ENCODE measurements at regions not wholly inside any gene's neighbourhood (a gene's known extent, or its start where the extent isn't known, plus 50 kb on each side); places are given as distances from the start of the nearest gene placed in this dataset.

DNA sequence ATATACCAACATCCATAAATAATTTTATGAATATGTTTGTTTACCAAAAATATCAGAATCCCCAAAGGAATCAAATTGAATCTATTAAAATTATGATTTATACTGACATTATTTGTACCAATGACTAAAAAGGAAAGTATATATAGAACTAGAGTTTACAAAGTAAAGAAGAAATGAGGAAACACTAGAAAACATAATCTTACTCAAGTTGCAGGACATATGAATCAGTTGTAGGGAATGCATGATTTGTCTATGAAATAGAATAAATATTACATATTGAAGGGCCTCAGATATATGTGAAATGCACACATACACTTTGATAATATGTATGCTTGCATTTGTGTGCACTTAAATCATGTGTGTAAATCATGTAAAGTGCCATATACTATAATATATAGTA lies 1466.4 kb downstream of the EFNB2 start:
- no peak for DNase-seq (ENCODE audit: low read depth)

DNA sequence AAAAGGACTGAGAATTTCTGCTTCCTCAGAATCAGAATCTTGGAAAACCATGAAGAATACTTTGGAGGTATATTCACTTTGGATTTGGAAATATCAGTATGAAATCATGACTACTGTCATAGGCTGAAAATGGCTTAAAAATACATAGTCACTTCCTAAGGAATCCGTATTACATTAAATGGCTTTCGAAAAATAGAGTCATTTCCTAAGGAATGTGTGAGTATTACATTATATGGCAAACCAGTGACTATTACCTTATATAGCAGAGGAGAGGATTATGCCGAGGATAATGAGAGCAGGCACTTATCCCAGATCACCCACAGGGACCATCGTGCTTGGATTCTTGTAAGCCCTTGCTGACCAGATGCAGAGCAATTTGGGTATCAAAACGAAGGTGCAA lies 1471.8 kb downstream of the EFNB2 start:
- DNase-seq (ENCODE audit: low read depth): no peak

DNA sequence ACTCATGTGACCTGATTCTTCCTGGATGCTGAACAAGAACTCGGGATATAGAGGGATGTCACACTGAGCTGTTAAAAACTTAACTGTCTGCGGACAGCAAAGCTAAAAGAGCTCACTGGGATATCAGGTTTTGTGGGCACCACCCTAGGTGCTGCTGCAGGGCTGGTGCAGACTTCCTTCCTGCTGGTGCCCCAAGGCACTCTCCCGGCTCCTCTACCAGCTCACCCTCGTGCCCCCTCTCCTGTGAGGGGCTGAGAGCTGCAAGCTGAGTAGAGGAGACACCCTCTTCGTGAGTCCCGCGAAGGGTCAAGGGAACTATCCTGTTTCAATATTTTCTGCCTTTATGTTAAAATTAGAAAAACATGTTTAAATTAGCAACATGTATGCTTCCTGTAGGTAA lies 1475.7 kb downstream of the EFNB2 start:
- DNase-seq (ENCODE audit: low read depth): no peak

DNA sequence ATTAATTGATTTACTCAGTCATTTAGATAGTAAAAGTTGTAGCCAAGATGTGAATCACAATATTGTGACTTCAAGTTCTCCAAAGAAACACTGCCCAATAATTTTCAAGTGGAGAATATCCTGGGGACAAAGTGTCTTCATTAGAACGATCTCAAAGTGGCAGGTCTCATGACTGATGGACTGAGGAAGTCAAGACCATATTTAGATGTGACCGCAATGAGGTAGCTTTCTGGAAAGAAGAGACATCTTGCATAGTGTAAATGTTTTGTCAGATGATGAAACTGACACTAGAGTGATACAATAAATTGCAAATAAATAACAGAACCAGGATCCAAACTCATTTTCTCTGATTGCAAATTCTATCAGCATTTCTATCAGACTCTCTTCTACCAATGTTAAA lies 1476.9 kb downstream of the EFNB2 start:
- DNase-seq (ENCODE audit: low read depth): no peak

DNA sequence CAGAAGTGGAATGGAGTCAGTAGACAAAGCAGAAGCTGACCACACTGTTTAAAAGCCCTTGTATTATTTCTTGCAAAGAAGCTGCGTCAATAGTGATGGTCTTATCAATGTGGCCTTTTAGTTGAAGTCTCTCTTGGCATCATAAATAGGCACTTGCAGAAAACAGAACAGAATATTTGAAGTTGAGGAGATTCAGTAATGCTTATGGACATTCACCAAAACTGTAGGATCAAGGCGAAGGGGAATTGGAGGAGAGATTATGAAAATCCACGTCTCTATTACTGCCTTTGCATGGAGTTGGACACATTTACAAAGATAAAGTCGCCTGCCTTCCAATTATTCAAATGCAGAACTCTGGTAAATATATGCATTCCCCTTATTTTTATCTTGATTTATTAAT lies 1482.8 kb downstream of the EFNB2 start:
- DNase-seq (ENCODE audit: low read depth): no peak

DNA sequence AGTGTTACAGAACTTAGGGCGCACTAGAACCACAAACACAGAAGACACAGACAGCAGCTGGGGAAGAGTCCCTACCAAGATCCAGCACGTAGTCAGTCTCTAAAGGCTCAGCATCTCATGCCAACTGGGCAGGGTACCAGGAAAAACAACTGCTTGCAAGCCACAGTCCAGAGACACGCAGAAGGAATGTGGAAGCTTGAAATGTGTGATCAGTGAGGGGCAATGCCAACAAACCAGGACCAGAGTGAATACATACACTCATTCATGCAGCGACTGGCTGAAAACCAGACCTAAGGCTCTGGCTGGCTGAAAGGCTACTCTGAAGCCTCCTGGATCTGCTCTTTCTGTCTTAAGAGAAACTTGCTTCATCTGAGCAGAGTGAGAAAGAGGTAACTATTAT lies 1484.8 kb downstream of the EFNB2 start:
- DNase-seq (ENCODE audit: low read depth): no peak

DNA sequence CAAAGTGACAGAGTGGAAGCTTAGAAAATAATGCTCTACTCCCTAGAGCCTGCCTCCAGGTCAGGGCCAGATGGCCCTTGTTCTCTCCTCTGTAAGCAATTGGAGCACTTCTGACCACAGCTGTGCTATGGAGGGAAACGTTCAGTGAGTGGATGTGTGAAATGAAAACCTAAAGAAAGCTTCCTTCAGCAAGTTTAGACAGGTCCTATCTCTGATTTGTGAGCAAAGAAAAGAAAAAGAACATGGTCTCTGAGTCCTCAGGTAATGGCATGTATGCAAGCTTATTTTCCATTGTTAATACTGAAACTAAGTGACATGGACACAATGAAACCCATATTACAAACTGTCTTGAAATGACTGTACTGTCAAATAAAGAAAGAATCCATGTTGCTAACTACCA lies 1486.8 kb downstream of the EFNB2 start:
- DNase-seq (ENCODE audit: low read depth): no peak

DNA sequence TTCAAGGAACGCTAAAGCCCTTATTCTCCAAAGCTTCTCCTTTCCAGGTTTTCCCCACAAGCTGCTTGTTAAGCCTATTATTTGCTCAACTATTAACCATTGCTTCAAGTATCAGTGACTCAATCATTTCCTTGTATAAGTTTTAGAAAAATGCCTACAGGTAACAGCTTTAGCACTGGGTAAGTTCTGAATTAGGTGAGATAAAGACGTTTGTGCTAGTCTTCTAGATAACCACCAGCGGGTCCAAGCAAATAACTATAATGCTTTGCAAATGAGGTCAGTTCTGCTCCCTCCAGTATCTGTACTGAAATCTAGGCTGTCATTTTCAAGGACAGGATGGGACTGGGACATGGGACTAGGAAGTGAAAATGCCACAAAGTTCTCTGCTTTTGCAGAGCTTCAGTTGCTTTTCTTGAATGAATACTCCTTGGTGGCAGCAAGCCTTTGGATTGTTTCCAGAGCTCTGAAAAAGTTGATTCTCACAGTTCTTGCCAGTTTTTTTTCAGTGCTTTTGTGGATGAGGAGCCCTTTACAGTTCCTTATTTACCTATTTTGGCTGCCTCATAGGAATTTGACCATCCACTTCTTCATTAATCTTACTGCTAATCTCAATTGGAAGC lies 1487.7 kb downstream of the EFNB2 start:
- DNase-seq (ENCODE audit: low read depth): no peak

DNA sequence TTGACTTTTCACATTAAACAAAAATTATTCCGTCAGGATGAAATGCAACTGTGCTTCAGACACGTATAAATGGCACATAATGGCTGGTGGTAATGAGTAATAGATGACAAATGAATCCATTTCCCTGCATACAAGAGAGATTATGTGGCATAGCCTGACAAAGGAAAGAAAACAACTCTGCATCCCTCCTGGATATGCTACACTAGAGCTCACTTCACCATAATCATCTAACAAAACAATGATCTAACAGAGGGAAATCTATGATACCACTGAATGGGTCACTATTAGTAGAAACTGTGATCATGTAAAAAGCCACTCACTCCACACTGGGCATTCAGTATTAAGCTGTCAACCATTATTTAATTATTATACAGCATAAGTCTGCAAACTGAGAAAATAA lies 1498.4 kb downstream of the EFNB2 start:
- no peak for DNase-seq (ENCODE audit: low read depth)

DNA sequence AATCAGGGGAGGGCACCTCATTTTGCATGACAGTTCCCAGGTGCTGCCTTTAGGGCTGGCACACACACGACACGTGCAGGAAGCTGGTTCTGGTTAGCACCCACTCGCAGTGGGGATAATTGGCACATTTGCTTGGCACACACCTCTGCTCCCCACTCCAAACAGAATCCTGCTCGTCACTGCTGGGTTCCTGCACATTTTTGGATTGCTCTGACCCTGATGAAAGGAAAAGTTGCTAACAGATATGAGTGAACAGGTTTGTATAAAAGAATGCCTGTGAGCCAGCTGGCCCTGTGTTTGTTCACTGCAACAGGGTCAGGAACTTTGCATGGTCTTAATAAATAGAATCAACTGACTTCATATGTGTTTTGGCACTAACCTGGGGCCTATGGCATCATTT lies 1500.4 kb downstream of the EFNB2 start:
- no peak for DNase-seq (ENCODE audit: low read depth)

DNA sequence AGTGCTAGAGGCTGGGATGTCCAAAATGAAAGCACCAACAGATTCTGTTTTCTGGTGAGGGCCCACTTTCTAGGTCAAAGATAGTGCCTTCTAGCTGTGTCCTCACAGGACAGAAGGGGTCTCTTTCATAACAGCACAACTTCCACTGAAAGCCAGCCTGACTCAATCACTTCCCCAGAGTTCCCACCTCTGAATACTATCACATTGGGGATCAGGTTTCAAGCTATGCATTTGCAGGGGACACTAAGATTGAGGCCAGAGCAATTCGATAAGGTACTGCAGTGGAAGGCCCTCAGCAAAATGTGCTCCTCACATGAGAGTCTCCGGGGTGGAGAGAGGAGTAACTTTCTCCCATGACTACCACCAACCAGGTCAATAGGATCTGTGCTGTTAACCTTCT lies 1501.5 kb downstream of the EFNB2 start:
- no peak for DNase-seq (ENCODE audit: low read depth)

DNA sequence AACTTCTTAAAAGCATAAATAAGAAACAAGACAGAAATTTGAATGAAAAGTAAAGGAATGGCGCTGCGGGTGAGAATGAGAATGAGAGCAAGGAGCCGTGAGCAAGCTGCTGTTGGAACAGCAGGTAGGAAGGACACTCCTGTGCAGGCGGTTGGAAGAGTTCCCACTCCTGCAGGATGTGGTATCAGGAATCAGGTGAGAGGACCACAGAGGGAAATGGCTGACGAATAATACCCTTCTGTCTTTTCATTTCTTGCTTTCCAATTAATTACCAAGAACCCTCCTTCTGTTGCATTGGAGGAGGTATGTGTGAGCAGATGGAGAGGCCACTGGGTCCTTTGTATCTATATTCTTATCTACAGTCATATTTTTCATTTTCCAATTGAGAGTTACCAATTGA lies 1504.2 kb downstream of the EFNB2 start:
- no peak for DNase-seq (ENCODE audit: low read depth)

DNA sequence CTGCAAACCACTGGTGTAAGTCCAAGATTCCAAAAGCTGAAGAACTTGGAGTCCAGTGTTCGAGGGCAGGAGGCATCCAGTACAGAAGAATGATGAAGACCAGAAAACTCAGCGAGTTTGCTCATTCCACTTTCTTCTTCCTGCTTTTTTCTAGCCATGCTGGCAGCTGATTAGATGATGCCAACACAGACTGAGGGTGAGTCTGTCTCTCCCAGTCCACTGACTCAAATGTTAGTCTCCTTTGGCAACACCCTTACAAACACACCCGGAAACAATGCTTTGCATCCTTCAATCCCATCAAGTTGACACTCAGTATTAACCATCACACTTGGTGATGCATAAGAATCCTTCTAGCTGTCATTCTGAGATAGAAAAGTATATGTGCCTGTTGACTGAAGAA lies 1504.6 kb downstream of the EFNB2 start:
- DNase-seq (ENCODE audit: low read depth): no peak

DNA sequence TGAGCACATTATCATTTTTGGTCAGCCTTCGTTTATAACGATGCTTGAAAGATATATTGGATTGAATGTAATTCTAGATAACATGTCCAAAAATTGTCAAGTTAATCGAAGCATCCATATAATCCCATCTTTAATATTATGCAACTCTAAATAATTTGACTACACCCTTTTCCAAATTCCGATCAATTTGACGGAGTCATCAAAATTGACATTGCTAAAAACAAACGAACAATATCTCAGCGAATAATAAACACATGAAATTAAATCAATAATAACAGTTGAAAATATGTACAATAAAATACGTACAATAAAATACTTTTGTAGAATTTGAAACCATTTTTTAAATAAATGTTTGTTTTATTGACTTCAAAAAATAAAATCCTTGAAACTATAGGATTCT lies 1516.4 kb downstream of the EFNB2 start:
- no peak for DNase-seq (ENCODE audit: low read depth)

DNA sequence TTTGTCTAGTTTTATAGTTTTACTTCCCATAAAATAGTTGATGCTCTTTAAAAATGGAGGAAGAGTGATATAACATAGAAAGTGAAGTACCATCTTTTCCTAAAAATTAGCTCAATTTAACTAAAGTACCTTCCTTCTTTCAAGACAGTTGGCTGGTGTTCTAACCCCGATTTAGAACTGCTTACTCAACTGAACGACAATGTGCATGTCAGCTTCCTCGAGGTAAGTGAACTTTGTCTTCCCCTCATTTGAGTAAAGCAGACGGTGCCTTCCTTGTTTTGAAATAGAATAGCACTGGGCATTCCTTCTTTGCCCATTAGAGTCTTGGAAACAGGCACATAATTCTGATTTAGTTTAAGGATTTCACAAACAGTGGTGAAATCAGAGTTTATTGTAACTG lies 1519.2 kb downstream of the EFNB2 start:
- DNase-seq (ENCODE audit: low read depth): no peak

DNA sequence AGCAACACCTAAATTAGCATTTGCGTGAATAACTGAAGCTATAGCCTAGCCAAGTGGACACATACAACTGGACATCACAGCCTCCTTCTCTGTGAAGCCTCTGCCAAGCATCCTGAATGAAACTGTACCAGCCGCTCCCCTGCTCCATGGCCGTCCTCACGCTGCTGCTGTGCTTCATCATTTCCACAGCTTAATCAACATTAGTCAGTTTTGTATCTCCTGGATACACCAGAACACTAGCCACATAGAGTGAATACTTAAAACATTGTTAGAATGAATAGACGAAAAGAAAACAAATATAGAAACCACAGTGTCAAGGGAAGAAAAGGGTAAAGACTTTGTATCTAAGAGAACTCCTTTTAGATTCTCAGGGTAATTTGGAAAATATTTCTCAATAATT lies 1526.9 kb downstream of the EFNB2 start:
- no peak for DNase-seq (ENCODE audit: low read depth)

DNA sequence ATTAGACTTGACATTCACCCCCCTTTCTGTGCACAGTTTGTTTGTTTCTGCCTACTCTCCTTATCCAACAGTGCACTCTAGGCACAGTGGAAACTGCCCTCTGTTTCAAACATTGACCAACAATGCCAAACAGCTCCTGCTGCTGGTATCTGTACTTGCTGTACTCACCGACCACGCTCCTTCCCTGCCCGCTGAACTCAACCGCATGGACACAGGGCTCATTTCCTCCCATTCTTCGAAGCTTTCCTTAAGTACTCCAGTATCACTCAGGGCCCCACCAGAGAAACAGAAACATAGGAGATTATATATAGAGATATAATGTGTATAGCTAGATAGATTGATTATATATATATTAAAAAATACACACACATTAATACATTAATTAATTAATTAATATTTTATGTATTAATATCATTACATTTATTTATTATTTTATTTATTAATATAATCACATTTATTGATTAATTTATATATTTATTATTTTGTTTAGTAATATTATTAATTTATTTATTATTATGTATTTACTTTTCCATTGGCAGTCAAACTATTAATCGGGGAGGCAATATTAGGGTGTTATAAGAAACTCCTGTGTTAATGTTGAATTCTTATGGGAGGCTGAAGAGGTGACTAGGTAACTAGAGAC lies 1528.2 kb downstream of the EFNB2 start:
- no peak for DNase-seq (ENCODE audit: low read depth)

DNA sequence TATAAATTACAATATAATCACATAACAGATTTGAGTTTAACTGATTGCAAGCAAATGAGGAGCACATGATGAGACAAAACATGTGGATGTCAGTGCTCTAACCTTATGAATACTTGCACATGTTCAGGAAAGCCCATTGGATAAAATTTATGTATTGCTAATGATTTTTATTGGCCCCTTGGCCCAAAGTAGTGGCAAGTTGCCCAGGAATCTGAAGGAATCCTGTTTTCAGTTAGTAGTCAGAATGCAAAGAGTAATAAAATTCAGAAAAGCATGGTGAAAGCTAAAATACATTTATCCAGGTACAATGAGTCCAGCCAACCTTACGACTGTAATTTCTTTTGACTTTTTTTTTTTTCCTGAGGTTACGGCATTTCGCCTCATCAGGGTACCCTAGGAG lies 1539.4 kb downstream of the EFNB2 start:
- peak; percentile 25 for DNase-seq (ENCODE audit: low read depth)

DNA sequence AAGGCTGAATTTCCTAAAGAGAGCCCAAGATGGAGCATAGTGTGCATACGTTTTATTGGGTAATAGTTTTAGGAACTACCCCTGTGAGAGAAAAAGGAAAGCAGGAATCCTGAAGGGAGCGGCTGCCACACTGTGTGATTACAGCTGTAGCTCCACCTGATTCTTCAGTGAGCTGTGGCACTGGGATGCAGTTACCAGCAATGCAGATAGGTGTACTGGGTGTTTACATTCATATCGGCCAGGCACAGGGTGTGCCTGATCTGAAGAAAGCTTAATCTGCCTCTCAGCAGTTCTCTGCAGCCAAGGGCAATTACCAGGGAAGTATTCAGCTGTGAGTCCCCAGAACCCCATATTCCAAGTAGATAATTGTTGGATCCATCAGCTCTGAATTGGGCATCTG lies 1541.8 kb downstream of the EFNB2 start:
- no peak for DNase-seq (ENCODE audit: low read depth)

DNA sequence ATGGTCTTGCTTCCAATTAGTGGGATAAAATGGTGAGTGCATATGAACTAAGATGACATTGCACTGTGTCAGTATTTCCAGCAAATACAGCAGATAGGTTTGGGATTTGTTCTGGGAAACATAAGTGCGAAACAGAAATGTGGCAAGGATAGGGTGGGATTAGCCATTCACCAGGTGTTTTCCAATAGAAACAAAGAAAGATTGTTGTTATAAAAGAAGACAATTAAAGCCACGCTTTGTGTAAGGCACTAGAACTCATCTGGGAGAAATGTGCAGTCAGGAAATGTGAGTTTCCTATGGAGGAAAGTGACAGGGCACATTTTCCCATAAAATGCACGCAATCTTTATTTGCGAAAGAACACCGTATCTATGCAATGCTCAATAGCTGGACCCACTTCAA lies 1547.8 kb downstream of the EFNB2 start:
- no peak for DNase-seq (ENCODE audit: low read depth)

DNA sequence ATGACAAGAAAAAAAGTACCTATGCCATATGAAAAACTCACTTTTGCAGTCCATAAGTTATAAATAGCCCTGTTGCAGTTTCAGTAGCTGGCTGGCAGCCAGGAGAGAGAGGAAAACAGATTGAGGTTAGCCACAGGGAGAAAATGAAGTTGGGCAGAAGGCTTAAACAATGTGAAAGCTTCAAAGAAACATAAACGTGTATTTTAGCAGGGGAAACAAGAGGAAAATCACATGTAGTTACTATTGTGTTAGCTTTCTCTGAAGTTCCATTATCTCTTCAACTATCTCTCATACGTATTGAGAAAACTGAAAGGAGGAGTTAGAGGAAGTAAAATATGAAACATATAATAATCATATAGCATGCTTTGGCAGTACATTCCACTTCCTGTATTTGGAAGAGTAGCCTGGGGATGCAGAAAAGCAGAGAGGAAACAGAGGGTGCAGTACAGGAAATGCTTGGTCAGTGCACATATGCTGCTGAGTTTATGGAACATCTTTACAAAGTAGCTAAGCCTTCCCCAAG lies 1551.1 kb downstream of the EFNB2 start:
- peak; percentile 39 for DNase-seq (ENCODE audit: low read depth)

DNA sequence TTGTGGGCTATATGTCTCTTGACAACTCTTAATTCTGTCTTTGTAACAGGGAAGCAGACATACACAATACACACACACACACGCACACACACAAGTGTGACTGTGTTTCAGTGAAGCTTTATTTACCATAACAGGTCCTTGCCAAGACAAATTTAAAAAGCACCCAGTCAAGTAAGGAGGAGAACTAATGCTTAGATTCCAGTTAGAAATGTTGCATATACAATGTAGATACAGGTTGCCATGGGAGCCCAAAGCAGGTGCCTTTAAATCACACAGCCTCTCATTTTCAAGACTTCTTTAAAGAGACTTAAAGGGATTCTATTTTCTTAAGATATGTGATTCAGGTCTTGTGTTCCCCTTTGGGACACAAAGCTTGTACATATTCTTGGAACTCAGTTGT lies 1551.9 kb downstream of the EFNB2 start:
- DNase-seq (ENCODE audit: low read depth): no peak

DNA sequence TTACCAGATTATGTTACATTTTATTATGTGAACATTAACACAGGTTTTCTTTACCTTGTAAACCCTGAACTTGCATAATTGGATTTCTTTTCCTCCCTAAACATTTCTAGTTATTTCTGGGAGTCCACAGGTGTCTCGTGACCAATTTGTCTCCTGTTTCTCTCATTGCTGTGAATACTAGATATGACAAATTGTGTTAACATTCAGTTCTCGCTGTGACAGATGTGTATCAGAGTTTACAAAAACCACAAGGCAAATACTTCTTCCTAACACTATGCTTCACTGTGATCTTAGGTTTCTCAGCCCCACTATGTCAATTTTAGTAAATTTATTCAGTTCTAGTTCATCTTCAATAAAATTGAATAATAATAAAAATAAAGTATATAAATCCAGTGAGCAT lies 1554.9 kb downstream of the EFNB2 start:
- DNase-seq (ENCODE audit: low read depth): no peak

Measured in forelimb muscle (tissue), 1 donor.